ENCODE measurements at regions not wholly inside any gene's neighbourhood (a gene's known extent, or its start where the extent isn't known, plus 50 kb on each side); places are given as distances from the start of the nearest gene placed in this dataset.

DNA sequence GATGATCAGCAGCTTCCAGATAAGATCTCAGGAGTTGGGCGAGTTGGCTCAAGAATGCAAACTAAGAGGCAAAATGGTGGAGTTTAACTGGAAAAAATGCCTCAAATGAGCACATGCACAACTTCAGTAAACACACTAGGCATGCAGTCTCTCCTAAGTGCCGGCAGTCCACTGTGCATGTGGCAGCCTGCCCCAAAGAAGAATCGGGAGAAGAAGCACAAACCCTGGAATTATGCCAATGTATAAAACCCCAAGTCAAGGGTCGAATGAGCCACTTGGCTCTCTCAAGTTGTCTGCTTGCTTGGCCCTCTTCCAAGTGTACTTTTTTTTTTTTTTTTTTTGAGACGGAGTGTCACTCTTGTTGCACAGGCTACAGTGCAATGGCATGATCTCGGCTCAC, 53.3 kb upstream of the SLITRK1 start:
- TF ChIP-seq, protein P1, sequence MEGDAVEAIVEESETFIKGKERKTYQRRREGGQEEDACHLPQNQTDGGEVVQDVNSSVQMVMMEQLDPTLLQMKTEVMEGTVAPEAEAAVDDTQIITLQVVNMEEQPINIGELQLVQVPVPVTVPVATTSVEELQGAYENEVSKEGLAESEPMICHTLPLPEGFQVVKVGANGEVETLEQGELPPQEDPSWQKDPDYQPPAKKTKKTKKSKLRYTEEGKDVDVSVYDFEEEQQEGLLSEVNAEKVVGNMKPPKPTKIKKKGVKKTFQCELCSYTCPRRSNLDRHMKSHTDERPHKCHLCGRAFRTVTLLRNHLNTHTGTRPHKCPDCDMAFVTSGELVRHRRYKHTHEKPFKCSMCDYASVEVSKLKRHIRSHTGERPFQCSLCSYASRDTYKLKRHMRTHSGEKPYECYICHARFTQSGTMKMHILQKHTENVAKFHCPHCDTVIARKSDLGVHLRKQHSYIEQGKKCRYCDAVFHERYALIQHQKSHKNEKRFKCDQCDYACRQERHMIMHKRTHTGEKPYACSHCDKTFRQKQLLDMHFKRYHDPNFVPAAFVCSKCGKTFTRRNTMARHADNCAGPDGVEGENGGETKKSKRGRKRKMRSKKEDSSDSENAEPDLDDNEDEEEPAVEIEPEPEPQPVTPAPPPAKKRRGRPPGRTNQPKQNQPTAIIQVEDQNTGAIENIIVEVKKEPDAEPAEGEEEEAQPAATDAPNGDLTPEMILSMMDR (conservative IDR thresholded peaks at IDR 0.05; ENCODE audit: low read depth, low read length) = no peak
- TF ChIP-seq EZH2 (IDR thresholded peaks at IDR 0.05; ENCODE audit: borderline replicate concordance, low read depth, low read length, poor library complexity, severe bottlenecking) = no peak
